Activated CD4-positive, alpha-beta T cell treated with anti-CD3 and anti-CD28 coated beads for 1 hour (primary cell): ENCODE measurements at regions not wholly inside any gene's neighbourhood (a gene's known extent, or its start where the extent isn't known, plus 50 kb on each side); places are given as distances from the start of the nearest gene placed in this dataset.

Source experiments
- DNase-seq: peaks from one replicate; pipeline ENCODE4 v3.0.0-alpha.2; 2020

DNA sequence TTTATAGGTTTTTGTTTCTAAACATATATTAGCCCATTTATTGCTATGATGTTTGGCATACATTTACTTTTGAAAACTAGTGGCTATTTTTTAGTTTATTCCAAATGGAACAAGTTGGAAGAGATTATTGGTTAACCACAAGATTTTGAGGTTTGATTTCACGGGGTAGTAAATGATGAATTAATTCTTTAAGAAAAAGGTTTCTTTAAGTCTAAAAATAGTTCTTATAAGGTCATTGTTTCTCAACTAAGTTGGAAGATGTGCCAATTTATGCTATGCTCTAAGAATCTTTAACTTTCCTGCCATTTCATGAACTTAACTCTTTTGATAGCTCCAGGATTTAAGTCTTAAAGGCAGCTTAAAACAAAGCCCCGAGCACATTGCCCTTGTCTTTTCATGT lies 183.8 kb downstream of the LMO4 start:
- DNase-seq = no peak

DNA sequence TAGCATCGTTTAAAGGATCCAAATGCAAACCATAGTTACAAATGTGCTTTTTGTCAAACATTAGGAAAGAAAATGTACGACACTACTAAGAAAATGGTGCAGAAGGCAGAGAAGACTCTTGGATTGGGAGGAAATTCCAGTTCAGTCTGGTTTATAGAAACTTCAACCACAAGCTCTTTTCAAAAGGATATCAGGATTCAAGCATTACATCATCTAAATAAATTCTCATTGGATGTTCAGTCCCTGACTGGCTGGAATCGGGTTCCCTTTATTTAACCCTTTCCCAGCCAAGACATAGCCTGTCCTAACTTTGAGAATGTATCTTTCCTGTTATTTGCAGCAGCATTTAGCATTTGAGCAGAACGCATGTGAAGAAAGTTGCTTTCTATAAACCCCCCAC lies 184.6 kb downstream of the LMO4 start:
- DNase-seq = no peak

DNA sequence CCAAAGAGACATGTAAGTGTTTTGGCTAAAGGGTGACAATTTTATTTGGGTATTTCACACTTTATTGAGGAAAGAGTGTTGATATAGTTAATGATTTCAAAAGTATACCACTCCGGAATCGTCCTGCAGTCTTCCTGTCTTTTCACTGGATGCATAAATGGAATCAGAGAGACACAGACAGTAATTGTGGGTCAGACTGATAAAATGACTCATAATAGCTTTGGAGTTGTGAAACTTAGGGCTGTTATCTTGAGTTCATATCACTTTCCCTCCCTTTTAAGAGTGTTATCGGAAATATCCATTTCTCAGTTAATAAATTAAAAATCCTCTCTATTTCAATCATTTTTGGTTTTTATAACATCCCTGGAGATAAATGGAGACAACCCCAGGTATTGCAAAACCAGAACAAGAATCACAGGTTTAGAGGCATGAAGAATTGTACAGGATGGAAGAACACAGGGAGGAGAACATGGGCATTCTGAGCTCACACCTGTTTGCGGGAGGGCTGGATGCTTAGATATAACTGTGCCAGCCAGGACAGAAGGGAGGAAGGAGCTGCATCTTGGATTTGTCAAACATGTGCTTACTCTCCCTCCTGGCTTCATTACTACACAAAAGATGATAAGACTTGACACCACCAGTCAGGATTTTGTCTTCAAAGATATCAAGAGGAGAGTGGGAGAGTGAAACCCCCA lies 185.4 kb downstream of the LMO4 start:
- DNase-seq = no peak

DNA sequence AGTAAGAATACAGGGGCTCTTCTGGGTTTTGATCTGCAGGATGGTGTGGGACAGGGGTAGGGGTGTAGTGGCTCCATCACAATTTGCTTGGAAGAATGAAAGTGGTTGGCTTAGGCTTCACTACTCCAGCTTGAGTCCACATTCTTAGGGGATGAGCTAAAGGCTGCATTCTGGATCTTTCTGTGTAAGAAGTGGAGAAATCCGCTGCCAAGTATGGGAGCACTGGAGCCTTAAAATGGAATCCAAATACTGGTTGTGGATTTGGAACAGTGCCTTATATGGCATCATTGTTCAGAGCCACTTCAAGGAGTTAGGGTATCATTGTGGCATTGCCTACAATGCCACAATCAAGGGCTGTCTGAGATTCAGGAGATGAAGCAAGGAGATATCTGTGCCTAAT lies 187.1 kb downstream of the LMO4 start:
- DNase-seq = no peak

GRCh38 chr1:87518794-87519193 lies 190.1 kb downstream of the LMO4 start:
- no peak for DNase-seq

GRCh38 chr1:87521452-87521851 lies 192.8 kb downstream of the LMO4 start:
- no peak for DNase-seq

DNA sequence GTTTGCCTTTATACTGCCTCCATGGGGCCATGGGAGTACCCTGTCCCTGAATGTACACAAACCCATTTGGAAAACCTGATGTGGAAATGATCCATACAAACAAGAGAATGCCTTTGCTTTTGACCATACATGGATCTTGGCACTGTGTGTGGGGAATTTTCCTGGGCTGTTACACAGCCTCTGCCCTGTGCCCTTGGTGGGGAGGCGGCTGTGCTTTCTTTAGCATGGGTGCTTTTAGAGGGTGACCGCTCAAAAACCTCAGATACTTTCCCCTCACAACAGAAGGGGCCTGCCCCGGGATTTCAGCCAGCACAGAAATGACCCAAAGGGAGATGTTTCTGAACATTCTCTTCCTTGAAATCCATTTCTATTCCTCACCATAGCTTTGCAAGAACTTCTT lies 194.8 kb downstream of the LMO4 start:
- DNase-seq = no peak

DNA sequence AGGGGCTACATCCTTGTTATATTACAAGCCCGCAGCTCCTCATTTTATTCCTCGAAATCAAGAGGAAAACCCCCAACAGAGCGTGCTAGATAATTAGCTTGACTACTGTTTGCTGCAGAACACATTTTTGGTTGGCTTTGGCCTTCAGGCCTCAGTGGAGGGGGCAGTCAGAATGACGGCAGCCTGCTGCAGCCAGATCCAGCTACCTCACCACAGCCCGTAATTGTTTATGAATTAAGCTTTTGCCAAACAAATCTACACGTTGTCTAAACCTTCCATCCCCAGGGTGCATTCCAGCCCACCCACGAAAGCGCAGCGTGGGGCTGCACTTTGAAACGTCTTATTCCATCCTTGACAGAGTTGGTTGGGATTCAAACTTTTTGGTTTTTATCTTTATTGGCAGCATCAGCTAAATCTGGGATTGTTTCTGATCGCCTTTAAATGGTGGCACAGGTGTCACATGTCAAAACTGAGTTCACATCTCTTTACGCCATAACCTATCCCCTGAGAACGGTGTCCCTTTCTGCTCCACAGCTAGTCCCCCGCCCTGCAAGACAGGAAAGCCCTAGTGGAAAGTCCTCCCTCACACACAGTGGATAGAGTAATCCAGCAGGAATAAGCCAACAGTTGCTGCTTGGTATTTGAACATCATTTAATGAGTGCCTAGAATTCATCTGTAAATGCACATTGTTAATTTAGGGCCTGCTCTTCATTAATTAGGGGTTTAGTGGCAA lies 195.5 kb downstream of the LMO4 start:
- DNase-seq = no peak

- no peak for DNase-seq
These were observed 200.3 kb downstream of the LMO4 start for GRCh38 chr1:87528754-87529517.

- DNase-seq = no peak
These were observed 201.5 kb downstream of the LMO4 start for GRCh38 chr1:87530042-87530807.

- DNase-seq = no peak
These were observed 206.9 kb downstream of the LMO4 start for GRCh38 chr1:87535551-87535950.

- DNase-seq = no peak
These were observed 210.5 kb downstream of the LMO4 start for GRCh38 chr1:87539147-87539546.

DNA sequence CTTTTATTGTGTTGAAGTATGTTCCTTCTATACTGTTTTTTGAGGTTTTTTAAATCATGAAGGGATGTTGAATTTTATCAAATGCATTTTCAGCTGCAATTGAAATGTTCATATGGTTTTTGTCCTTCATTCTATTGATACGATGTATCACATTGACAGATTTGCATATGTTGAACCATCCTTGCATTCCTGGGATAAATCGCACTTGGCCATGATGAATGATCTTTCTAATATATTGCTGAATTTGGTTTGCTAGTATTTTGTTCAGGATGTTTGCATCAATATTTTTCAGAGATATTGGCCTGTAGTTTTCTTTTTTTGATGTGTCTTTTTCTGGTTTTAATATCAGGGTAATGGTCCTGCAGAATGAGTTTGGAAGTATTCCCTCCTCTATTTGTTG lies 214.0 kb downstream of the LMO4 start:
- DNase-seq = no peak

GRCh38 chr1:87549738-87550137 lies 221.1 kb downstream of the LMO4 start:
- DNase-seq = no peak

- no peak for DNase-seq
These were observed 224.8 kb downstream of the LMO4 start for GRCh38 chr1:87553511-87553910.

DNA sequence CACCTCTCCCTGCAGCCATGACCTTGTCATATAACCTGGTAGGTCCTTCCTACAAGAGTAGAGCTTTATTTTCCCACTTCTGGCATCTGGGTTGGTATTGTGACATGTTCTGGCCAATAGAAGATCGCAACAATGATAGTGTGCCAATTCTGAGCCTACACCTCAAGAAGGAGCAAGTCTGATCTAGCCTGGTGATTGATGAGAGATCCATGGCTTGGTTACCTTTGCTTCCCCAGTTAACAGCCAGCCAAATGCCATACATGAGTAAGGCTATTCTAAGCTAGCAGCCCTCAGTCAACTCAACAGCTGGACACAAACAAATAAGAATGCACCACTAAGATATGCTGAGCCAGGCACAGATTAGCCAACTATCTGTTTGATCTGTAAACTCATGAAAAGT lies 226.7 kb downstream of the LMO4 start:
- DNase-seq = no peak

DNA sequence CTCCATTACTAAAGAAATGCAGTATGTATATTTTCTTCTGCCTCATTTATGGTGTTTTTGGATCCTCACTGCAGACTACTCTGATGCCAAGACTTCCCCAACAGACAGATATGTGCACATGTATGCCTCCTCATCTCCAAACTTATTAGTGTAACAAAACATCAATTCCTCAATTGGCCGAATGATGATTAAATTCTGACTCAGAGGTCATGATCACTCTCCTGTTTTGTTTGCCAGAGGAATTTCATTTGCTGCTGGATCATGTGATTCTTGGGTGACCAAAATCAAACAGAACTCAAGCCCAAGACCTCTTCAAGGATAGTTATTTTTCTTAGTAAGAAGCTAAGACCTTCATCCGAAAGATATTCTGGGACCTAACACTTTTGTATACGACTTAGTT lies 227.6 kb downstream of the LMO4 start:
- no peak for DNase-seq

- DNase-seq = no peak
These were observed 230.2 kb downstream of the LMO4 start for GRCh38 chr1:87558921-87559320.

- DNase-seq = no peak
These were observed 231.5 kb downstream of the LMO4 start for GRCh38 chr1:87560137-87560536.

DNA sequence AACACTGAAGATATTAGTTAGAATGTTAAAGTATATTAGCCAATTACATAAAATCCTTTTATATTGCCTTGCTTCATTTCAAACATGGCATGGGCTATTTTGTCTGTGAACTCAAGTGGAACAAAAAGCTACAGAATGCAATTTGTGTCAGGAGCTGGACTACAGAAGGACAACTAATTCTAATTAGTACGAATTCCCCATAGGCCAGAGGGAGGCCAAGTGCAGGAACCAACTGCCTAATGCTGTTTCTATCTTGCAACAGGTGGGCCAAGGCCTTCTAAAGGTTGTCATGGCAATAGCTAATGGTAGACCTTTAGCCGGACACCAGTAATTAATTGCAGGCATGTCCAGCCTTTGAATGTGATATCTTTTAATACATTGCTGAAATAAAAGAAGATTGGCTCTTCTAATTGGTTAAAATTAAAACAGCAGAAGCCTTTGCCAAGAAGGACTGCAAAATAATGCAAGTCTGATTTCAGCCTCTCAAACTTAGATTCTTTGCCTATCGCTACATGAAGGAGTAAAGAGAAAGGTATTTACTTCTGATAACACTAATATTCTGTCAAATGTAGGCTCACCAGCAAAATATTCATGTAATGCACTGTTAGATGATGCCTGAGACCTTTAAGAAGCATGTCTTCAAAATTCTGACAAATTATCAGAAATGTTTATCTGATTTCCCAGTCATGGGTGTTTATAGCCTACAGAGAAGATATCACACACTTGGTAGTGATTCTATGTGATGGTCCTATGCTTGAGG lies 232.1 kb downstream of the LMO4 start:
- no peak for DNase-seq

GRCh38 chr1:87563211-87563610 lies 234.5 kb downstream of the LMO4 start:
- no peak for DNase-seq

DNA sequence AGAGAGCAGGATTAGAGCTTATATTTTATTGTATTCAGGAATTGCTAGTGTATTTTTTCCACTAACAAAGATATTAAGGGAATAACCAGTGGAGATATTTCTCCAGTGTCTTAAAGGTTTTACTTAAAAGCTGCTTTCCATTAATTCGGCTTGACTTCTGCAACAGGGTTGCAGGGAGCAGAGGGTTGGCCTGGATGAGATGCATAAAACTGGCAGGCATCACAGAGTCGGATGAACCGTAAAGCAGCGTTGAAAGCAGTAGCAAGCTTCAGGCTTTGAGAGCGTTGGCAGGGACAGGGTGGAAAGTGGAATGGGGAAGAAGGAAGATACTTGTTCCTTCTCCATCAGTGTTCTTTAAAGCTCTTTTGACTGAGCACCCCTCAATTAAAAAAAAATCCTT lies 237.2 kb downstream of the LMO4 start:
- no peak for DNase-seq

DNA sequence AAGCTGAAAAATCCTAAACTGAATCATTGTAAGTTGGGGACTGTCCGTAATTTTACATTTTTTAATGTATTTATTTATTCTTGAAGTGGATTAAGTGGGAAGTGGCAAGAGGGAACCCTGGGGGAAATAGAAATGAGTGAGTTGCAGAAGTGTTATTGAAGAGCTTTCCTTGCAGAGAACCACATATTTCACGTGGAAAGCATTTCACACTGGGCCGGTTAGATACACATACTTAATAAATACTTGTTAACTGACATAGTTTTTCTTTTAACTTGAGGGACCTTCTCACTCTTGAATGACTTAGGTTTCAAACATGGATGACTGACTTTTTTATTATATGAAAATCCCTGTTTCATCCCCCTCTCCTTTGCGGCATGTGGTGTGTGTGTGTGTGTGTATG lies 239.3 kb downstream of the LMO4 start:
- DNase-seq = no peak
